GM12874 (cell line): ENCODE measurements at regions not wholly inside any gene's neighbourhood (a gene's known extent, or its start where the extent isn't known, plus 50 kb on each side); places are given as distances from the start of the nearest gene placed in this dataset.

Experiments
- TF ChIP-seq, protein P1 (sequence below): IDR thresholded peaks from 2 replicates; pipeline ENCODE4 v1.5.1; 2011; ENCODE audit warnings: low read depth, mild to moderate bottlenecking, control low read depth, low read length, moderate library complexity; ENCODE audit not compliant: insufficient read depth

GRCh38 chr20:11437611-11438380, 479.9 kb upstream of the BTBD3 start:
- TF ChIP-seq, protein P1, sequence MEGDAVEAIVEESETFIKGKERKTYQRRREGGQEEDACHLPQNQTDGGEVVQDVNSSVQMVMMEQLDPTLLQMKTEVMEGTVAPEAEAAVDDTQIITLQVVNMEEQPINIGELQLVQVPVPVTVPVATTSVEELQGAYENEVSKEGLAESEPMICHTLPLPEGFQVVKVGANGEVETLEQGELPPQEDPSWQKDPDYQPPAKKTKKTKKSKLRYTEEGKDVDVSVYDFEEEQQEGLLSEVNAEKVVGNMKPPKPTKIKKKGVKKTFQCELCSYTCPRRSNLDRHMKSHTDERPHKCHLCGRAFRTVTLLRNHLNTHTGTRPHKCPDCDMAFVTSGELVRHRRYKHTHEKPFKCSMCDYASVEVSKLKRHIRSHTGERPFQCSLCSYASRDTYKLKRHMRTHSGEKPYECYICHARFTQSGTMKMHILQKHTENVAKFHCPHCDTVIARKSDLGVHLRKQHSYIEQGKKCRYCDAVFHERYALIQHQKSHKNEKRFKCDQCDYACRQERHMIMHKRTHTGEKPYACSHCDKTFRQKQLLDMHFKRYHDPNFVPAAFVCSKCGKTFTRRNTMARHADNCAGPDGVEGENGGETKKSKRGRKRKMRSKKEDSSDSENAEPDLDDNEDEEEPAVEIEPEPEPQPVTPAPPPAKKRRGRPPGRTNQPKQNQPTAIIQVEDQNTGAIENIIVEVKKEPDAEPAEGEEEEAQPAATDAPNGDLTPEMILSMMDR, result no peak

DNA sequence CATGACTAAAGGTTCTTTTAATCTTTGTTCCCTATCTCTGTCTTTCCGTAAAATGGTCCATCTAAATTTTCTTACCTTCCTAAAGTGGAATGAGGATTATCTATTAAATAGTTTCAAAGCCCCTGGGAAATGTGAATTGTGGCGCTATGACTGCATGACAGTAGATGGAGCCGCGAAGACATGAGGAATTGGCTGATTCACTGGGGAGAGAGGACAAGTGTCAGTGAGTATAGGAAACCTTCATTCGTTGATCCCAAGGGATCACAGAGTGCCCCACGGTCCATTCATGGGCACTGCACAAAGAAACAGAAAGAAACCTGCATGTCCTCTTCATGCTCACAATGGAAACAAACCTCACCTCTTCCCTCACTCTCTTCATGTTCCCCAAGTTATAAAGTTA, 479.3 kb upstream of the BTBD3 start:
- TF ChIP-seq, protein P1, result no peak

DNA sequence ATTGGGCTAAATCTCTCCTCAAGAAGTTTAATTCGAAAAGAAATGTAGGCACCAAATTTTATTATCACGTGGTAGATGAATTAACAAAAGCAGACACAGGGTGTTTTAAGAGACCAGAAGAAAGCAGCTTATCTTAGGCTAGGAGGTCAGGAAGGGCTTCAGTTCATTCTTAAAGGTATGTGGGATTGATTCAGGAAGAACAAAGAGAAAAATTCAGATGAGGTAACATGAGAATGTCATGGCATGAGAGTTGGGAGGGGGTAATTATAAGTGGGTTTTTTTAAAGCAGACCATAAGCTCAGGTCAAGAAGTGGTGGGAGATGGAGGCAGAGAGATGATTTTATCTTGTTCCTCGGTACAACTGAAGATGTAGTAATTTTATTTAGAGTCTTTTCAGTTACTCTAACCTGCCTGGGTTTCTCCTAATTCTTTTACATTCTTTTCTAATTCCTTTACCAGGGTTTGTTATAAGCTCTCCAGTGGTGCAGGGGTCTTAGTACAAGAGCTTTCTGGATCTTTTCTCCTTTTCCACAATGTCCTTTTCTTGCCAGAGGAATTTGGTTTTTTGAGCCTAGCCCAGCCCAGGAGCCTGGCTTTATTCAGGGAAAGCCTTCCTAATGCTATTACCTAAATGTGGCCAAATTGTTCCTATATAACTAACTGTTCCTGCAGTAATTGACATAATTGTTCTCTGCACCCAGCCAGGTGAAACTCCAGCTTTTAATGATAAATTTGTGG, 474.1 kb upstream of the BTBD3 start:
- TF ChIP-seq, protein P1, result no peak

DNA sequence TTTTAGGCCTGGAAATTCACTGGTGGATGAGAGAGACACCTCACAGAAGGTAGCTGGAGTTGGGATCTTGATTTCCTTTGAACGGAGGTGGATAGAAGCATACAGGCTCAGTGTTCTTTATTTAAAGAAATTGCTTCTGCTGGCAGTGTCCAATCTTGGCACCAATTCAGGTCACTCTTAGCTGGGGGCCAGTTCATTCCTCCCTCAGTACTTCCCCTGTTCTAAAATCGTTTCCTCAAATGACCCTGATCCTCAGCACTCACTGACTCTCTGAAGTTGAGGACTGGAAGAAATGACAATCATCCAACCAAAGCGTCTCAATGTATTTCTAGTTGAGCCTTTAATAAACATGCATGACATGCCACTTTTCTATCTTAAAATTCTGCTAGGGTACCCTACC, 472.5 kb upstream of the BTBD3 start:
- TF ChIP-seq, protein P1, result no peak

DNA sequence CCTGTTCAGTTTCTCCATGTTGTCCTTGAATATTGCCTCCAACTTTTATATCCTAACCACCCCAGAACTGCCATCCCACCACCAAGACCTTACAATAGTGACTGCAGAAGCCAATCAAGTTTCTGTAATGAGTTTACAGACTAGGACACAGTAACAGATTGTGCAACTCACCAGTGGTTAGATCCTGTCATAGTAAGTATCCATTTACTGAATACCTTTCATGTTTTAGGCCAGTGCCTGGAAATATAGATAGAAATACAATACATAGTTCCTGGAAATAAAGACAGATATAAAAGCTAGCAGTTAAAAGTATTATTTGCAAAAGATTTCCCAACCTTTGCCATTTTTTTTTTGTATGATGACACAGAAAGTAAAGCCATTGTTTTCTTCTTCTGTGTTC, 471.8 kb upstream of the BTBD3 start:
- TF ChIP-seq, protein P1, result no peak

GRCh38 chr20:11447371-11448100, 470.2 kb upstream of the BTBD3 start:
- TF ChIP-seq, protein P1, result no peak

GRCh38 chr20:11448554-11448953, 469.1 kb upstream of the BTBD3 start:
- TF ChIP-seq, protein P1, result no peak
